Uterus (tissue), 3 donors: ENCODE measurements at regions not wholly inside any gene's neighbourhood (a gene's known extent, or its start where the extent isn't known, plus 50 kb on each side); places are given as distances from the start of the nearest gene placed in this dataset.

Experiments used
- DNase-seq, 2 donors: peaks; one replicate each; pipeline ENCODE4 v3.0.0-alpha.2; 2019 to 2020
- H3K27ac ChIP-seq, 2 donors: fragments of 200-600 bp; sonication (generic); 1 replicate in 1 of 2; 2 replicates in 1 of 2; pipeline ENCODE4 v1.5.1; 2016 to 2018
- H3K27me3 ChIP-seq, 2 donors: fragments of 200-600 bp; sonication (generic); one replicate each; pipeline ENCODE4 v1.5.1; 2018 to 2019; ENCODE audit warnings: control low read depth in 1 of 2
- H3K36me3 ChIP-seq, 2 donors: fragments of 200-600 bp; sonication (generic); one replicate each; pipeline ENCODE4 v1.5.1; 2019; ENCODE audit warnings: control low read depth in 1 of 2
- H3K4me1 ChIP-seq, 2 donors: fragments of 200-600 bp; sonication (generic); one replicate each; pipeline ENCODE4 v1.5.1; 2018 to 2019; ENCODE audit warnings: control low read depth in 1 of 2
- H3K4me3 ChIP-seq, 2 donors: fragments of 200-600 bp; sonication (generic); 1 replicate in 1 of 2; 2 replicates in 1 of 2; pipeline ENCODE4 v1.5.1; 2018 to 2019; ENCODE audit warnings: mild to moderate bottlenecking in 1 of 2
- H3K9me3 ChIP-seq, 2 donors: fragments of 200-600 bp; sonication (generic); one replicate each; pipeline ENCODE4 v1.5.1; 2019; ENCODE audit warnings: control low read depth in 1 of 2
- POLR2A ChIP-seq, 2 donors: fragments of 450-650 bp; IDR thresholded peaks; one replicate each; pipeline ENCODE4 v1.6.1; 2016; ENCODE audit warnings: antibody characterized with exemption in 2 of 2, mild to moderate bottlenecking in 1 of 2, moderate library complexity in 1 of 2
- intact Hi-C: fragments of 100-400 bp; cut with DNase I; formaldehyde crosslinking; loops from one replicate; pipeline ENCODE4 v1.15.1; 2023; ENCODE audit warnings: low total_unique reads
- TF ChIP-seq, protein P1 (sequence below), 4 experiments: fragments of 200-600 bp in 2 of 4; fragments of 450-650 bp in 2 of 4; sonication (generic) in 2 of 4; IDR thresholded peaks; one replicate each; pipeline ENCODE4 v1.5.1; 2016 to 2019; ENCODE audit warnings: antibody characterized with exemption in 4 of 4, mild to moderate bottlenecking in 2 of 4, moderate library complexity in 1 of 4
- donor health status: DM: yes; HTN: yes; CAD: no.

DNA sequence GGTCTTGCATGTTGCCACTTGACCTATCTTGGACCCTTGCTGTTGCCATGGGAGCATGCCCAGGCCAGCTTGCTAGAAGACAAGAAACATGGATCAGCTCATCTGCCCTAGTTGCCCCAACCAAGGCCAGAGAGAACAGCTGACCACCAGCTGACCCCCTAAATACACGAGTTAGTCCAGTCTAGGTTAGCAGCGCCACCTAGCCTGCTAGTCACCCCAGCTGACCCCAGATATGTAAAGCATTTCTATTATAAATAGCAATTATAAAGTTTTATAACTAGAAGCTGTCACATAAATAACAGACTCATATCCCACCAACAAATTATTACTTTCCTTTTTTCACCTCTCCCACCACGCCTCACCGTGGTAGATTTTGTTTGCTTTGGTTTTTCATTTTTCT is 387.8 kb downstream of the RASEF start:
- no peaks in the 10 kb centered on the region for H3K4me1 ChIP-seq
- no peak for DNase-seq

DNA sequence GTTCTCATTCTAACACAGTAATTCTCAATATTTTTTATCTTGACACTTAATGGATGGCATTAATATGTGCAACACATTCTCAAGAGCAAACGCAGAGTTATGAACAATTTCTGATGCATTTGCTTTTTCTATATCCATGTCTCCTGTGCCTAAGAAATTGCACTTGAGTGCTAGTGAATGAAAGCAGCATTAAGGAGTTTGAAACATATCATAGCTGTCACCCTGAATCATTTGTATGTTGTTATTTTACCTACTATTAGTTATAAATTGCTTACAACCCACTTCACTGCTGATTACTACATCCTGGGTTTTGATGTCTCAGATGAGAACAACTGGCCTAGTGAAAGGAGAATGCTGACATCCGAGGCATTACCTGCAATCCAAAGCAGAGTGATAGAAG is 387.3 kb downstream of the RASEF start:
- DNase-seq = no peak
- no peaks in the 10 kb centered on the region for H3K36me3 ChIP-seq
- no peaks in the 10 kb centered on the region for H3K4me1 ChIP-seq
- H3K9me3 ChIP-seq = no peaks in the 10 kb centered on the region
- TF ChIP-seq POLR2A (IDR thresholded peaks at IDR 0.05) = no peak
- TF ChIP-seq, protein P1, sequence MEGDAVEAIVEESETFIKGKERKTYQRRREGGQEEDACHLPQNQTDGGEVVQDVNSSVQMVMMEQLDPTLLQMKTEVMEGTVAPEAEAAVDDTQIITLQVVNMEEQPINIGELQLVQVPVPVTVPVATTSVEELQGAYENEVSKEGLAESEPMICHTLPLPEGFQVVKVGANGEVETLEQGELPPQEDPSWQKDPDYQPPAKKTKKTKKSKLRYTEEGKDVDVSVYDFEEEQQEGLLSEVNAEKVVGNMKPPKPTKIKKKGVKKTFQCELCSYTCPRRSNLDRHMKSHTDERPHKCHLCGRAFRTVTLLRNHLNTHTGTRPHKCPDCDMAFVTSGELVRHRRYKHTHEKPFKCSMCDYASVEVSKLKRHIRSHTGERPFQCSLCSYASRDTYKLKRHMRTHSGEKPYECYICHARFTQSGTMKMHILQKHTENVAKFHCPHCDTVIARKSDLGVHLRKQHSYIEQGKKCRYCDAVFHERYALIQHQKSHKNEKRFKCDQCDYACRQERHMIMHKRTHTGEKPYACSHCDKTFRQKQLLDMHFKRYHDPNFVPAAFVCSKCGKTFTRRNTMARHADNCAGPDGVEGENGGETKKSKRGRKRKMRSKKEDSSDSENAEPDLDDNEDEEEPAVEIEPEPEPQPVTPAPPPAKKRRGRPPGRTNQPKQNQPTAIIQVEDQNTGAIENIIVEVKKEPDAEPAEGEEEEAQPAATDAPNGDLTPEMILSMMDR (IDR thresholded peaks at IDR 0.05) = no peak
- H3K27me3 ChIP-seq = no peaks in the 10 kb centered on the region
- H3K4me3 ChIP-seq = no peak overlapping the region
- intact Hi-C loops = no loop called here
- H3K27ac ChIP-seq = no peak overlapping the region

More for the DNA sequence above, 387.8 kb downstream of the RASEF start:
- no peaks in the 10 kb centered on the region for H3K36me3 ChIP-seq
- H3K27ac ChIP-seq = no peak overlapping the region
- intact Hi-C loops = no loop called here
- H3K9me3 ChIP-seq = no peaks in the 10 kb centered on the region
- H3K27me3 ChIP-seq = no peaks in the 10 kb centered on the region
- no peak overlapping the region for H3K4me3 ChIP-seq
- TF ChIP-seq POLR2A (IDR thresholded peaks at IDR 0.05) = no peak
- TF ChIP-seq, protein P1 (IDR thresholded peaks at IDR 0.05) = no peak

DNA sequence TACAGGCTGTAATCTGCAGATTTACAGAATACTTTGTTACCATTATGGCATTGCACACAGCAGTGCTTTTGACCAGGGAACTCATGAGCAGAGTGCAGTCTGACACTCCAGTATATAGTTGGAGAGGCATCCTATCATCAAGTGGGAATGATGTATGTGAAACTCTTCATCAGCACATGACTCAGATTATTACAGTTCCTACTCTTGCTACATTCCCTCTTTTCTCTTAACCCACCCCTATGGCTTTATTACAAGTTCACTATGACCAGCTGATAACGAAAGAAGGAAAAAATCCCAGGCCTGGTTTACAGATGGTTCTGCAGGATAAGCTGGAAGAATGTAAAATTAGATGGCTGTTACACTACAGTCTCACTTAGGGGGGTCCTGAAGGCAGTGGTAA is 385.9 kb downstream of the RASEF start:
- intact Hi-C loops = no loop called here
- Histone ChIP-seq H3K9me3 (no peaks in the 10 kb centered on the region), H3K27ac (no peak overlapping the region), H3K4me1 (no peaks in the 10 kb centered on the region), H3K36me3 (no peaks in the 10 kb centered on the region), H3K4me3 (no peak overlapping the region), H3K27me3 (no peaks in the 10 kb centered on the region)
- TF ChIP-seq, protein P1 (IDR thresholded peaks at IDR 0.05) = no peak
- no peak for TF ChIP-seq POLR2A (IDR thresholded peaks at IDR 0.05)
- no peak for DNase-seq

DNA sequence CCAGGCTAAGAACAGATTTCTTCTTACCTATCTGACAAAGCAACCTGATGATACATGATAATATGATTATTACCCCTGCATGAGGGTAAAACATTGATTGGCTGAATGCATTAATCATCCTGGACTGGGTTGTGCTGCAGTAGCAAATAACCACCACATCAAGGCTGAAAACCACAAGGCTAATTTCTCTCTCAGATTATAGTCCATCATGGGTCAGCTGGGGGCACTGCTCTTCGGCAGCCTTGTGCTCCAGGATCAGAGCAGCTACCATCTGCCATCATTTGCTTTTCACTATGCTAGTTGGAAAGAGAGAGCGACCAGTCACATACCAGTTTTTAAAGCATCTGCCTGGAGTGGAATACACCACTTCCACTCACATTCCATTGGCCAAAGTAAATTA is 383.5 kb downstream of the RASEF start:
- H3K36me3 ChIP-seq = no peaks in the 10 kb centered on the region
- no peak overlapping the region for H3K4me3 ChIP-seq
- TF ChIP-seq, protein P1 (IDR thresholded peaks at IDR 0.05) = no peak
- no peak for TF ChIP-seq POLR2A (IDR thresholded peaks at IDR 0.05)
- H3K27me3 ChIP-seq = no peaks in the 10 kb centered on the region
- H3K9me3 ChIP-seq = no peaks in the 10 kb centered on the region
- DNase-seq = no peak
- intact Hi-C loops = no loop called here
- no peak overlapping the region for H3K27ac ChIP-seq
- H3K4me1 ChIP-seq = no peaks in the 10 kb centered on the region

DNA sequence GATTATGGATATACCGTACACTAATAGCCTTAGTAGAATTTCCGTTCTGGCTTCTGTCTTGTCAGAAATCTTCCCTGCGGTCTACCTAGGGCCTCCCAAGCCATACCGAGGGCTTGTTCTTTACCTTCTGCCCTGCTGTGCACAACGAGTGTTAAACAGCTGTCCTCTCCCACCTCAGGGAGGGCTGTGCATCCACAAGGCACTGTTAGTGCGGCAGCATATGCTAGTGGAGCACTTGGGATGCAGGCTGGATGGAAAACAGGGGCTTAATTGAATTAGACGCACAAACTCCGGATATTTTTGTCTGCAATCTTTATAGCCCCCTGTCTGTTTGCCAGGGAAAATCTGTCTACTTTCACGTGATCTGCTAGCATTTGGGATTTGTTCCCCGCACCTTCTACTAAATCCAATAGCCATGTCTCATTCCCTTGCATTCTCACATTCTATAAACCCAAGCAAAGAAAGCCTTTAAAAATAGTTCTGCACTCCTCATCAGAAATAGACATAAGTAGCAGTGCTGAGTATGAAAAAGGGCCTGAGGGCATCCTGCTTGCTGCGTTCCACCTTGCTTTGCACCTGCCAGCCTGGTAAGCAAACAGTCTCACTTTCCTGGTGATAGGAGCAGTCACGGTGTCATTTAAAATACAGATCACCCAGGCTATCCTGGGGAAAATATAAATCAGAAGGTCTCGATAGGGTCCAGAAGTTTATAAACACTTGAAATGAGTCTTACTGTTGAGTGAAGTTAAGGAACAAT is 382.6 kb downstream of the RASEF start:
- Histone ChIP-seq H3K36me3 (no peaks in the 10 kb centered on the region), H3K27me3 (no peaks in the 10 kb centered on the region), H3K4me3 (no peak overlapping the region), H3K27ac (no peak overlapping the region), H3K4me1 (no peaks in the 10 kb centered on the region), H3K9me3 (no peaks in the 10 kb centered on the region)
- intact Hi-C loops = no loop called here
- no peak for DNase-seq
- TF ChIP-seq, protein P1 (IDR thresholded peaks at IDR 0.05) = no peak
- TF ChIP-seq POLR2A (IDR thresholded peaks at IDR 0.05) = no peak
